GM21367 (cell line): ENCODE measurements at regions not wholly inside any gene's neighbourhood (a gene's known extent, or its start where the extent isn't known, plus 50 kb on each side); places are given as distances from the start of the nearest gene placed in this dataset.

Experiments used
- ATAC-seq: cut with Tn5 transposase; IDR thresholded peaks from one replicate; pipeline ENCODE4 v1.9.1; 2021; ENCODE audit not compliant: unreplicated experiment

- ATAC-seq: no peak
Measured at GRCh38 chr6:28766426-28766825, 157.4 kb downstream of the TRIM27 start.

DNA sequence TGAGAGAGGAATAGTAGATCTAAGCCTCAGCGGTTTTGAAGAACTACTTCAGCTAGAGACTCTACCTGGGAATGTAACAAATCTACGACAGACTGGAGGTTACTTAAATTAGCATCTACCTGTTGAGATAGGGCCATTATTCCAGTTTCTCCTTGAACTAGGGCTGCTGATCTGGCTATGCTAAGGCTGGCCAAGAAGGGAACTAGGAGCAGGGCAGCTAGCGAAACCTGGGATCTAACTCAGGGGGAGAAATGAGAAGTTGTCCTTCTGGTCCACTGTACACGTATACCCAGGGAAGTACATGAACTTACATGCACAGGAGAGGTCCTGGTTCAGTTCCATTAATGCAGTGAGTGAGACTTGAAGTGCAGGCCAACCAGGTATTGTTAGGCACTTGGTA, 156.7 kb downstream of the TRIM27 start:
- no peak for ATAC-seq

DNA sequence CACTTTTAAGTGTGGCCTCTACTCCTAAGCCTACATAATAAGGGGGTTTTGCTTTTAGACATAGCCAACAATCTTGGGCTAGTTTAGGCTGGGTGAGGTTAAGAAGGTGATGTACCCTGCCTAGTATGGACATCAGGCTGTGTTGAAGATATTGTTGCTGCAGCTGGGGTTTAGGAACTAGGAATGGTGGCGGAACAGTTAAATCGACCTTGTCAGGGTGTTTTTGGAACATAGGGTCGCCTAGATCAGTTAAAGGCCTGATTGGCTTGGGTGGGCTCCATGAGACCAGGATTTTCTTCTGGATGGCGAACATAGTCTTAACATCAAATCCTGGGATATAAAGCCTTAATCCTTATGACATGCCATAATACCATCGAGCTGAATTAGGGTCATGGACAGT, 156.1 kb downstream of the TRIM27 start:
- ATAC-seq: no peak

GRCh38 chr6:28768187-28768913, 155.4 kb downstream of the TRIM27 start:
- ATAC-seq: no peak

DNA sequence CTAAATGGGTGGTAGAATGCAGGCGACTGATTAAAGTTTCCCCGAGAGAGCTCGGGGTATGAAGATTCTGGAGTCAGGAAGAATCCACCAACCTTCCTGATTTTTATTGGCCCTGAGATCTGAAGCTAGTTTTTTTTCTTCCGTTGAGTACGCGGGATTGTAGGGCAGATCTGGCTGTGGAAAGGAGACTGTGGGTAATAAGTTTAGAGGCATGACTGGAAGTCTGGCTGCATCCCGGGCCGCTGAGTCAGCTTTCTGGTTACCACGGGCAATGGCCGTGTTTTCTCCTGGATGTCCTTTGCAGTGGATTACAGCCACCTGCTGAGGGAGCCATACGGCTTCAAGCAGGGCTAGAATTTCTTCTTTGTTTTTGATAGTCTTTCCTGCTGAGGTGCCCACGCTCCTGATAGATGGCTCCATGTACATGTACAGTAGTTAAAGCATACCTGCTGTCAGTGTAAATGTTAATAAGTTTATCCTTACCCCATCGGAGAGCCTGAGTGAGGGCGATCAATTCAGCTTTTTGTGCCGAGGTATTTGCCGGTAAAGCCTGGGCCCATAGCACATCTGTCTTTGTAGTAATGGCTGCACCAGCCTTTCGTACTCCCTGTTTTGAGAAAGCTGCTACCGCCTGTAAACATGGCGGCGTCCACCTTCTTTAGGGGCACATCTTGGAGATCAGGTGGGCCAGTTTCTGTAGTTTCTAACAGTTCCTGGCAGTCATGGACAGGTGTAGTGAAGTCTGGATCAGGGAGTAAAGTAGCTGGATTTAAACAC, 154.0 kb downstream of the TRIM27 start:
- no peak for ATAC-seq

- ATAC-seq: no peak
Measured at GRCh38 chr6:28770732-28771131, 153.1 kb downstream of the TRIM27 start.

DNA sequence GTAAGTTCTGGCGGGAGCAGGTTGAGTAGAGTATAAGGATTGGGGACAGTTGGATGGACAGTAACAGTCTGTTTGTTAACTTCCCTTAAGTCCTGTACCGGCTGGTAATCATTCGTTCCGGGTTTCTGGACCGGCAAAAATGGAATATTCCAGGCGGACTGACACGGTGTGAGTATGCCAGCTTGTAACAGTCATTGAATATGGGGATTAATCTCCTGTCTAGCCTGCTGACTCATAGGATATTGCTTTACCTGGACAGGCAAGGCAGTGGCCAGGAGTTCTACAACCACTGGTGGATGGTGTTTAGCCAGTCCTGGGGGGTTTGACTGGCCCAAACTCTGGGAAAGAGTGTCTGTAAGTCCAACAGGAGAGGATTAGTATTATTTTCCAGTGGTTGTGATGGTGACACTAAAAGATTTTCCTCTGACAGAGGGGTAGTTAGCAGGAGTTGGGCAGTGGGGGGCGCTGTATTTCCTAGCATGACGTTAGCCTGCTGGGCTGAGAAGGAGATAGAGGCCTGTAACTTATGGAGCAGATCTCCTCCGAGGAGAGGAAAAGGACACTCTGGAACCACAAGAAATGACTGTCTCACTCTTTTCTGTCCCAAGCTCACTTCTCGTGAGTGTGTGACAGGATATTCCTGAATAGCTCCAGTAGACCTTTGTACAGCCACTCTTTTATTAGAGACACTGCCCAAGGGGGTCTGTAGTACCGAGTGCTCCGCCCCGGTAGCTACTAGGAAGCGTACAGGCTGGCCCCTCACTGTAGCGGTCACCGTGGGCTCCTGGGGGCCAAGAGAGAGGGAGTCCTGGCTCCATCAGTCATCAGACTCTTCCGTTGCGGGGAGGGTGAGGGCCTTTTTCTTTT, 152.2 kb downstream of the TRIM27 start:
- no peak for ATAC-seq

- ATAC-seq: no peak
Measured at GRCh38 chr6:28772480-28773381, 151.1 kb downstream of the TRIM27 start.

- ATAC-seq: no peak
Measured at GRCh38 chr6:28774292-28775051, 149.3 kb downstream of the TRIM27 start.

DNA sequence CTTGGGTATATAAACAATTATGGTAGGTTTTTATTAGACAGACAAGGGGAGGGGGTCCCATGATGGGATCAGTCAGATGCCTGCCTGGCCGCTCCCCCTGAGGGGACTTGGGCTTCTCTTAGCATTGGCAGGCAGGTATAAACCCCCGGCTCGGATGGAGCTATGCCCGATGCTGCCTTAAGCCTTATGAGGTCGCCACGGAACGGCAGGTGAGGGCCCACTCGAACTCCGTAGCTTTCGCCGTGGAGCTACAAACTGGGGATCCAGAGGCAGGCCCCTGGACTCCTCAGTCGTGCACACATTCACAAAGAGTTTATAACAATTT, 148.8 kb downstream of the TRIM27 start:
- ATAC-seq: no peak

DNA sequence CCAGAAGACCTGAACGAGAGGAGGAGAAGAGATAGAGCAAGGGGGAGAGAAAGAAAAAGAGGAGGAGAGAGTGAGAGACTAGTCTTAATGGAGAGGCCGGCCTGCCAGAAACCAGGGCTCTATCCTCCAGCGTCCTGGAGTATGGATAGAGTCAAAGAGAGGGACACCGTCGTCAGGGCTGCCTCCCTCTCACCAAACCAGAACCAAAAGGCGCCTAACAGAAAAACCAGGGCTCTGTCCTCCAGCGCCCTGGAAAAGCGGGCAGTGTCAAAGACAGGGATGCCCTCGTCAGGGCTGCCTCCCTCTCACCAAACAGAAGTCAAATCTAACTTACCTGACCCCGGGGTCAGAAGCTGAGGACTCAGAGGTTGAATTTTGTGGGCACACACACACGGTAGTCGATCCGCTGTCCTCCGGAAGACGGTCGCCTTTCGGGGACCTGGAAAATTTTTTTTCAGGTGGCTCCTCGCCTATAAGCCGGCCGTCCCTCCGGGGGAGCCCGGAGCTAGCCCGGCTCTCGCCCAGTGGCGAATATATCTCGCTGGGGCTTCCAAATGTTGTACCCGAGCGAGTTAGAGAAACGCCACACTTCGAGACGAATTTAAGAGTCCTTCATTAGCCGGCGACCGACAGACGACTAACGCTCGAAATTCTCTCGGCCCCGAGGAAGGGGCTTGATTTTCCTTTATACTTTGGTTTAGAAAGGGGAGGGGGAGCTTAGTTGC, 148.2 kb downstream of the TRIM27 start:
- no peak for ATAC-seq

DNA sequence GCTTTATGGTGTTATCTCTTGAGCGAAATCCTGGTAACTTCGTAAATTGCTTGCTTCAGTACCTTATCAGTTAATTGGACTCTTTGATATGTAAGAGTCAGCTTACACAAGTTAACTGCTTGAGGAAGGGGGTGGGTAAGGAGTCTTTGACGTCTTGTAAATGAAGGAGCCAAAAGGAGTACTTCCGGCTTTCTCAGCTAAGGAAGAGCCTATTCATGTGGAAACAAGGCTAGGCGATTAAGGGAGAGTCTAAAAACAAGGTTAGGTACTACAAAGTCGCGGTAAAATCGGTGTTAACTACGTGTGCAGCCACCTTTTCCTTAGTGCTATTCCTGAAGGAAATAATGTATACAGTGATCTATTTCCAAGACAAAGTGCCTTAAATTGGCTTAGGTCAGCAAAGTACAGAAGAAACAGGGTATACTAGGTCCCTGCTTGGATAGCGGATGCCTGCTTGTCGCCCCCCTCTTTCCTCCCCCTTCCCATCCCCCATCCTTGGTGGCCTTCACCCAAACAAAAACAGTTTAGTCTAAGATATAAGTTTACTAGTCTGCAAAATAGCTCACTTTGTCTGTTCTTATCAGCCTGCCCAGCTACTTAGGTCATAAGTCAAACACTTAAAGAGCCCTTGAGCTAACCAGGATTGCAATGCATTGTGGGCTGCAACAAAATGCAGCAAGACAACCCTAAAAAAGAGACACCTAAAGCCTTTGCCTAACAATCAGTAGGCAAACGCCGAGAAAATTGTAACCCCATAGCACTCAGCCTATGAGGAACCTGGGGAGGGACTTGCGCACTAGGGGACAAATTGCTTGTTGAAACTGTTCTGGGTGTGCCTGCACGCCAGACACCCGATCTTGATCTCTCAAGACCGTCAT, 147.3 kb downstream of the TRIM27 start:
- no peak for ATAC-seq

GRCh38 chr6:28777147-28777461, 146.7 kb downstream of the TRIM27 start:
- no peak for ATAC-seq

GRCh38 chr6:28782113-28782673, 141.6 kb downstream of the TRIM27 start:
- no peak for ATAC-seq

DNA sequence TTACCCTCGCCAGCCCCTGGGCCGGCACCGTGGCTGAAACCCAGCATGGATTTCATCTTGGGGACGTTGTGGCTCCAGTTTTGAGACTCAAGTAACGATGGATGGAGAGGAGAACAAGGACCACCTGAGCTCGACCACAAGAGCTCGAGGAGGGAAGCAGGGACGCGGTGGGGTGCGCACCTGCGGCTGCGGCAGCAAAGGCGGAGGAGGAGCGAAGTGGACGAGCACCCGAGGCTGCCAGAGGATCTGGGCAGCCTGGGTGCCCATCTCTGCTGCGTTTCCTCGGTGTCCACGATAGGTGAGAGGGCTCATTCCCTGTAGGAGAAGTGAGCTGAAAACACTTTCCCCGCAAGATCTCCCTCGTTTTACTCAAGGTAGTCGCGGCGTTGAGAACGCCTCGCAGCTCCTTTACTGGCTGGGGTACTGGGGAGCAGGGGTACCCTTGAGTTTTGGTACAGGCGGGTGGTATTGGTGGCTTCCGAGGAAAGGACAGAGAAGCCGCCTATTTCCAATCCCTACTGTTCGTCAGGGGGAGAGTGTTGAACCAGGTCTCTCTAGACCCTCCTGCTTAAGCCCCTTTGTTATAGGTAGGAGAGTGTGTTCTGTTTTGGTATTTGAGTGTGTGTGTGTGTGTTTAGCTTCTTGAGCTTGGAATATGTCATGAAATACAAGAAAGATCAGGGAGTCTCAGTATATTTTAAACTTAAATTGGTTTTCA, 137.7 kb downstream of the TRIM27 start:
- ATAC-seq: no peak

DNA sequence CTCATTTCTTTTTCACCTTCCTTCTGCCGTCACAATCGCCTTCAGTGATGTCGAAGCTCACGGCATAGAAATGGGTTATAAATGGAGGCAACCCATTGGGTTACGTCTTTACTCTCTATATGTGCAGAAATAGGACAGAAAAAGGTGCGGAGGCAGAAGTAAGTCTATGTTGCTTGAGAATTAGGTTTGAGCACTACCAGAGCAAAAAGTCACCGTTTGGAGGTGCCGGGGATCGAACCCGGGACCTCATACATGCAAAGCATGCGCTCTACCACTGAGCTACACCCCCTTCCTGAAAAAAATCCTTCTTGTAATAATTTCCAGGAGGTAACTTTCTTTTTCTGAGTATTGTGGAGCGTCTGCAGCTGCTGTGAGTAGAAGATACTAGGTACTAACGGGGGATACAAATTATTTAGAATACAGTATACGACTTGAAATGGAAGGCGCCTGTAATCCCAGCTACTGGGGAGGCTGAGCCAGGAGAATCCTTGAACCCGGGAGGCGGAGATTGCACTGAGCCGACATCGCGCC, 134.2 kb downstream of the TRIM27 start:
- ATAC-seq: no peak

DNA sequence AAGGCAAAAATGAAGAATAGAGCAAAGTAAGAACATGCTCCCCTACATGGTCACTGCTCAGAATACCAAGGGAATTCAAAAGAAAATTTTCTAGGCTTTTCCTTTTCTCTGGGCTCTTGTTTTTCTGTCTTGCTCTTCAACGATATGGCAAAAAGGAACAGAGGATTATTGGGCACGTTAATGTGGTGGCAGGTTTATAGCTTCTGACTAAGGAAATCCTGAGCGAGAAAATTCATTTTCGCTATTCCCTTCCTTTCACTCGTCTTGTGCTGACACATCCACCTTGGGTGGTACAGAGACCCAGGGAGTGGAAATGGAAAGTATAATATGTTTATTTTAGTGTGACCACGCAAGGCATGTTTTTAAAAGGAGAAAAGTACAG, 132.8 kb downstream of the TRIM27 start:
- ATAC-seq: no peak
